GM23338 (cell line): ENCODE measurements at regions not wholly inside any gene's neighbourhood (a gene's known extent, or its start where the extent isn't known, plus 50 kb on each side); places are given as distances from the start of the nearest gene placed in this dataset.

Source experiments
- ATAC-seq: fragments of 200-7000 bp; cut with Tn5 transposase; 3 replicates; pipeline ENCODE4 v1.9.1; 2020
- DNase-seq: peaks from one replicate; pipeline ENCODE4 v3.0.0-alpha.2; 2015; ENCODE audit warnings: low spot score
- H2AFZ ChIP-seq: fragments of 200-600 bp; sonication (generic); 2 replicates; pipeline ENCODE4 v1.8.0; 2016; ENCODE audit warnings: antibody characterized with exemption, mild to moderate bottlenecking, moderate library complexity
- H3F3A ChIP-seq: fragments of 200-600 bp; sonication (generic); replicated peaks from 2 replicates; pipeline ENCODE4 v1.8.0; 2017; ENCODE audit warnings: antibody characterized with exemption, mixed run types, low read depth
- H3K27ac ChIP-seq: fragments of 200-600 bp; sonication (generic); 2 replicates; pipeline ENCODE4 v1.6.1; 2016; ENCODE audit warnings: low read depth
- H3K27me3 ChIP-seq: fragments of 200-600 bp; sonication (generic); 2 replicates; pipeline ENCODE4 v1.8.0; 2016; ENCODE audit warnings: mild to moderate bottlenecking, mixed run types, moderate library complexity; ENCODE audit not compliant: insufficient read depth
- H3K36me3 ChIP-seq: fragments of 200-600 bp; sonication (generic); 2 replicates; pipeline ENCODE4 v1.8.0; 2016; ENCODE audit warnings: mild to moderate bottlenecking; ENCODE audit not compliant: insufficient read depth
- H3K4me1 ChIP-seq: fragments of 200-600 bp; sonication (generic); 2 replicates; pipeline ENCODE4 v1.8.0; 2016; ENCODE audit warnings: mild to moderate bottlenecking, moderate library complexity; ENCODE audit not compliant: insufficient read depth
- H3K4me2 ChIP-seq: fragments of 200-600 bp; sonication (generic); 2 replicates; pipeline ENCODE4 v1.7.1; 2017; ENCODE audit warnings: mixed run types
- H3K4me3 ChIP-seq: fragments of 200-600 bp; sonication (generic); 2 replicates; pipeline ENCODE4 v1.6.1; 2016; ENCODE audit warnings: mixed run types
- H3K79me2 ChIP-seq: fragments of 200-600 bp; sonication (generic); replicated peaks from 2 replicates; pipeline ENCODE4 v1.8.0; 2017; ENCODE audit warnings: mild to moderate bottlenecking; ENCODE audit not compliant: insufficient read depth
- H3K9me2 ChIP-seq: fragments of 200-600 bp; sonication (generic); 2 replicates; pipeline ENCODE4 v1.8.0; 2017; ENCODE audit not compliant: insufficient read depth
- H4K20me1 ChIP-seq: fragments of 200-600 bp; sonication (generic); replicated peaks from 2 replicates; pipeline ENCODE4 v1.8.0; 2017; ENCODE audit warnings: mild to moderate bottlenecking; ENCODE audit not compliant: insufficient read depth
- H3K27ac Mint-ChIP-seq: 2 replicates; pipeline ENCODE4 v1.8.0; 2020; ENCODE audit warnings: inconsistent platforms, mild to moderate bottlenecking, moderate library complexity, mixed read lengths
- H3K27me3 Mint-ChIP-seq: 3 replicates; pipeline ENCODE4 v1.8.0; 2022; ENCODE audit warnings: low read depth, mild to moderate bottlenecking, moderate library complexity, mixed read lengths, inconsistent platforms; ENCODE audit not compliant: insufficient read depth, poor library complexity
- H3K36me3 Mint-ChIP-seq: 3 replicates; pipeline ENCODE4 v1.8.0; 2021; ENCODE audit warnings: low read depth, mild to moderate bottlenecking, inconsistent platforms, moderate library complexity, mixed read lengths
- H3K4me1 Mint-ChIP-seq: 3 replicates; pipeline ENCODE4 v1.8.0; 2020; ENCODE audit warnings: mild to moderate bottlenecking, inconsistent platforms, mixed read lengths
- H3K4me3 Mint-ChIP-seq: 3 replicates; pipeline ENCODE4 v1.8.0; 2021; ENCODE audit warnings: moderate library complexity, mild to moderate bottlenecking, inconsistent platforms, mixed read lengths
- H3K9me3 Mint-ChIP-seq: 3 replicates; pipeline ENCODE4 v1.8.0; 2020; ENCODE audit warnings: moderate library complexity, mild to moderate bottlenecking, inconsistent platforms, mixed read lengths
- CREB1 ChIP-seq: fragments of 250-450 bp; sonication (Bioruptor Pico); IDR thresholded peaks from 2 replicates; pipeline ENCODE4 v1.5.0; 2020; ENCODE audit warnings: low read depth, mild to moderate bottlenecking, moderate library complexity
- CTCF ChIP-seq, 2 experiments: fragments of 200-600 bp in 1 of 2; sonication (generic) in 1 of 2; conservative IDR thresholded peaks; 2 replicates each; pipeline versions ENCODE4 v1.5.1 to v1.6.1; 2016 to 2017; ENCODE audit warnings: antibody characterized with exemption in 2 of 2, low read depth in 2 of 2, mild to moderate bottlenecking in 2 of 2, moderate library complexity in 1 of 2
- ETS1 ChIP-seq: IDR thresholded peaks from 2 replicates; pipeline ENCODE4 v1.6.1; 2016; ENCODE audit warnings: antibody characterized with exemption
- EZH2 ChIP-seq: fragments of 200-600 bp; sonication (generic); IDR thresholded peaks from one replicate; pipeline ENCODE4 v1.8.0; 2017; ENCODE audit warnings: antibody characterized with exemption, mild to moderate bottlenecking, low read depth; ENCODE audit not compliant: unreplicated experiment
- EZH2phosphoT487 ChIP-seq: fragments of 200-600 bp; sonication (generic); IDR thresholded peaks from one replicate; pipeline ENCODE4 v1.8.1; 2018; ENCODE audit warnings: antibody characterized with exemption; ENCODE audit not compliant: unreplicated experiment
- JUNB ChIP-seq: IDR thresholded peaks from one replicate; pipeline ENCODE4 v1.6.1; 2016; ENCODE audit warnings: antibody characterized with exemption; ENCODE audit not compliant: unreplicated experiment
- NANOG ChIP-seq: IDR thresholded peaks from 2 replicates; pipeline ENCODE4 v1.6.1; 2016; ENCODE audit warnings: antibody characterized with exemption, borderline replicate concordance
- POLR2AphosphoS5 ChIP-seq: IDR thresholded peaks from 2 replicates; pipeline ENCODE4 v1.6.1; 2016; ENCODE audit warnings: antibody characterized with exemption, low read depth
- REST ChIP-seq: IDR thresholded peaks from one replicate; pipeline ENCODE4 v1.6.1; 2018; ENCODE audit warnings: antibody characterized with exemption; ENCODE audit not compliant: unreplicated experiment
- STAT1 ChIP-seq: IDR thresholded peaks from one replicate; pipeline ENCODE4 v1.6.1; 2016; ENCODE audit warnings: antibody characterized with exemption; ENCODE audit not compliant: unreplicated experiment
- ZNF114 ChIP-seq: fragments of 250-450 bp; sonication (Bioruptor Pico); IDR thresholded peaks from 2 replicates; pipeline ENCODE4 v1.5.0; 2020; ENCODE audit warnings: mild to moderate bottlenecking, moderate library complexity
- ZNF331 ChIP-seq: fragments of 250-450 bp; sonication (Bioruptor Pico); IDR thresholded peaks from 2 replicates; pipeline ENCODE4 v1.5.0; 2020; ENCODE audit warnings: low read depth, mild to moderate bottlenecking, moderate library complexity
- ZNF462 ChIP-seq: fragments of 250-450 bp; sonication (Bioruptor Pico); IDR thresholded peaks from 2 replicates; pipeline ENCODE4 v1.5.0; 2020; ENCODE audit warnings: mild to moderate bottlenecking, moderate library complexity

- Mint-ChIP-seq H3K4me1 (peaks cover 17% of the 10 kb centered on the region), H3K27me3 (peaks cover 2% of the 10 kb centered on the region), H3K9me3 (no peaks in the 10 kb centered on the region), H3K27ac (no peak overlapping the region), H3K4me3 (no peak overlapping the region), H3K36me3 (no peaks in the 10 kb centered on the region)
- DNase-seq, result no peak
- H3K4me3 ChIP-seq, result no peak overlapping the region
- TF ChIP-seq ZNF331 (CRISPR knock-in tag), result no peak
- TF ChIP-seq CREB1 (CRISPR knock-in tag), result no peak
- no peak for TF ChIP-seq ZNF462
- TF ChIP-seq REST, result no peak
- no peak for TF ChIP-seq EZH2
- TF ChIP-seq EZH2phosphoT487, result no peak
- TF ChIP-seq POLR2AphosphoS5, result no peak
- no peak for TF ChIP-seq JUNB
- no peak for TF ChIP-seq ETS1
- TF ChIP-seq NANOG, result no peak
- TF ChIP-seq CTCF (conservative IDR thresholded peaks at IDR 0.05; ENCODE audit: low read depth in 2 of 2), result no peak
- TF ChIP-seq ZNF114 (CRISPR knock-in tag), result no peak
- no peak for TF ChIP-seq STAT1
- H3K36me3 ChIP-seq, result no peaks in the 10 kb centered on the region; the same call in 1 of the 2 replicates
- H3K79me2 ChIP-seq, result no peaks in the 10 kb centered on the region
- no peak overlapping the region for H2AFZ ChIP-seq
- H3F3A ChIP-seq, result no peaks in the 10 kb centered on the region
- H3K27ac ChIP-seq, result no peak overlapping the region
- no peak overlapping the region for H3K4me2 ChIP-seq
- peaks cover 10% of the 10 kb centered on the region; the same call in 1 of the 2 replicates for H3K4me1 ChIP-seq
- H3K9me2 ChIP-seq, result peaks cover 9% of the 10 kb centered on the region; the same call in 1 of the 2 replicates
- no peaks in the 10 kb centered on the region for H4K20me1 ChIP-seq
- ATAC-seq, result no peak
- no peaks in the 10 kb centered on the region for H3K27me3 ChIP-seq
Measured at GRCh38 chr3:55203546-55203945, 275.7 kb upstream of the LRTM1 start.
